ENCODE measurements at regions not wholly inside any gene's neighbourhood (a gene's known extent, or its start where the extent isn't known, plus 50 kb on each side); places are given as distances from the start of the nearest gene placed in this dataset.

GRCh38 chr3:25235466-25235865 is 192.6 kb upstream of the RARB start:
- Histone ChIP-seq H4K20me1 (ENCODE audit: insufficient read depth, low read length) (no peaks in the 10 kb centered on the region), H2AFZ (replicated peaks; ENCODE audit: low read length, poor library complexity) (no peak overlapping the region), H3K27ac (ENCODE audit: insufficient read depth, low read length) (no peak overlapping the region), H2BK120ac (ENCODE audit: low read depth, low read length) (no peak overlapping the region), H2AK9ac (replicated peaks; ENCODE audit: low read depth, low read length, poor library complexity) (no peak overlapping the region), H2BK20ac (ENCODE audit: low read depth, low read length) (no peak overlapping the region), H3K4me2 (ENCODE audit: low read depth, low read length) (no peak overlapping the region), H3K4ac (ENCODE audit: low read depth, low read length) (no peak overlapping the region), H2BK5ac (ENCODE audit: low read depth, low read length, poor library complexity, severe bottlenecking) (no peak overlapping the region), H3K36me3 (ENCODE audit: control insufficient read depth, insufficient read depth, low read length) (no peaks in the 10 kb centered on the region), H3K18ac (ENCODE audit: low read depth, low read length) (no peak overlapping the region), H3K9ac (ENCODE audit: low read depth, low read length) (no peak overlapping the region), H2AK5ac (ENCODE audit: low read depth, low read length) (no peak overlapping the region), H3K4me1 (ENCODE audit: control insufficient read depth, insufficient read depth, low read length) (no peaks in the 10 kb centered on the region), H3K14ac (replicated peaks; ENCODE audit: low read depth, low read length) (no peak overlapping the region), H4K8ac (ENCODE audit: low read depth in 2 of 2, low read length in 2 of 2) (no peak overlapping the region), H3K4me3 (ENCODE audit: insufficient read depth, low read depth, low read length) (no peak overlapping the region), H3K27me3 (ENCODE audit: control insufficient read depth, insufficient read depth, low read length) (no peaks in the 10 kb centered on the region), H3K9me3 (ENCODE audit: control insufficient read depth, insufficient read depth, low read length) (peaks cover 2% of the 10 kb centered on the region; the same call in 1 of the 2 replicates), H3K79me1 (ENCODE audit: low read depth in 1 of 2, low read length in 2 of 2) (no peaks in the 10 kb centered on the region), H2BK15ac (ENCODE audit: low read depth, low read length) (no peak overlapping the region), H4K91ac (ENCODE audit: insufficient read depth, low read depth, low read length) (no peak overlapping the region), H3K23ac (ENCODE audit: low read depth, low read length) (no peak overlapping the region), H4K5ac (ENCODE audit: low read depth, low read length) (no peak overlapping the region), H3K56ac (ENCODE audit: extremely low read depth, insufficient read depth, low read length) (no peak overlapping the region), H3K9me1 (ENCODE audit: insufficient read depth, low read length) (no peaks in the 10 kb centered on the region)
- dilution Hi-C loops (cut with HindIII; ENCODE audit: low sequenced_read_pairs, unreplicated experiment) = no loop called here
- DNase-seq = no peak
- no CpG with 5 or more reads among the region's 2 CpGs for WGBS, 2 experiments (ENCODE audit: extremely low coverage in 2 of 2, insufficient read length in 1 of 2)
- CTCF ChIA-PET = no interaction called here
- in situ Hi-C loops (cut with MboI; ENCODE audit: low sequenced_read_pairs) = no loop called here
- POLR2A ChIA-PET (ENCODE audit: unreplicated experiment) = no interaction called here
- no TSS peak for BruUV-seq (replicated peaks)
- intact Hi-C loops (cut with micrococcal nuclease) = no loop called here
- TF ChIP-seq CEBPB (IDR thresholded peaks at IDR 0.05; ENCODE audit: low read depth, low read length) (no peak), RAD21 (IDR thresholded peaks at IDR 0.05; ENCODE audit: low read length) (no peak), RFX5 (IDR thresholded peaks at IDR 0.05; ENCODE audit: low read depth, low read length) (no peak), USF2 (IDR thresholded peaks at IDR 0.05; ENCODE audit: low read depth, low read length) (no peak), NFE2L2 (IDR thresholded peaks at IDR 0.05; ENCODE audit: low read depth, low read length) (no peak), MAZ (IDR thresholded peaks at IDR 0.05; ENCODE audit: borderline replicate concordance, low read depth, low read length) (no peak), SMC3 (IDR thresholded peaks at IDR 0.05; ENCODE audit: low read depth, low read length) (no peak), MXI1 (IDR thresholded peaks at IDR 0.05; ENCODE audit: borderline replicate concordance, low read depth, low read length) (no peak), FOS (IDR thresholded peaks at IDR 0.05; ENCODE audit: low read depth, low read length) (no peak), RCOR1 (IDR thresholded peaks at IDR 0.05; ENCODE audit: insufficient replicate concordance, low read length) (no peak), MAFK (IDR thresholded peaks at IDR 0.05; ENCODE audit: low read depth, low read length) (no peak), BHLHE40 (IDR thresholded peaks at IDR 0.05; ENCODE audit: low read depth, low read length) (no peak), POLR2A (IDR thresholded peaks at IDR 0.05; ENCODE audit: low read depth, low read length) (no peak), CHD1 (IDR thresholded peaks at IDR 0.05; ENCODE audit: low read depth, low read length) (no peak)
- TF ChIP-seq, protein P1, sequence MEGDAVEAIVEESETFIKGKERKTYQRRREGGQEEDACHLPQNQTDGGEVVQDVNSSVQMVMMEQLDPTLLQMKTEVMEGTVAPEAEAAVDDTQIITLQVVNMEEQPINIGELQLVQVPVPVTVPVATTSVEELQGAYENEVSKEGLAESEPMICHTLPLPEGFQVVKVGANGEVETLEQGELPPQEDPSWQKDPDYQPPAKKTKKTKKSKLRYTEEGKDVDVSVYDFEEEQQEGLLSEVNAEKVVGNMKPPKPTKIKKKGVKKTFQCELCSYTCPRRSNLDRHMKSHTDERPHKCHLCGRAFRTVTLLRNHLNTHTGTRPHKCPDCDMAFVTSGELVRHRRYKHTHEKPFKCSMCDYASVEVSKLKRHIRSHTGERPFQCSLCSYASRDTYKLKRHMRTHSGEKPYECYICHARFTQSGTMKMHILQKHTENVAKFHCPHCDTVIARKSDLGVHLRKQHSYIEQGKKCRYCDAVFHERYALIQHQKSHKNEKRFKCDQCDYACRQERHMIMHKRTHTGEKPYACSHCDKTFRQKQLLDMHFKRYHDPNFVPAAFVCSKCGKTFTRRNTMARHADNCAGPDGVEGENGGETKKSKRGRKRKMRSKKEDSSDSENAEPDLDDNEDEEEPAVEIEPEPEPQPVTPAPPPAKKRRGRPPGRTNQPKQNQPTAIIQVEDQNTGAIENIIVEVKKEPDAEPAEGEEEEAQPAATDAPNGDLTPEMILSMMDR (conservative IDR thresholded peaks at IDR 0.05; ENCODE audit: low read depth, low read length) = no peak
- TF ChIP-seq, protein P2, sequence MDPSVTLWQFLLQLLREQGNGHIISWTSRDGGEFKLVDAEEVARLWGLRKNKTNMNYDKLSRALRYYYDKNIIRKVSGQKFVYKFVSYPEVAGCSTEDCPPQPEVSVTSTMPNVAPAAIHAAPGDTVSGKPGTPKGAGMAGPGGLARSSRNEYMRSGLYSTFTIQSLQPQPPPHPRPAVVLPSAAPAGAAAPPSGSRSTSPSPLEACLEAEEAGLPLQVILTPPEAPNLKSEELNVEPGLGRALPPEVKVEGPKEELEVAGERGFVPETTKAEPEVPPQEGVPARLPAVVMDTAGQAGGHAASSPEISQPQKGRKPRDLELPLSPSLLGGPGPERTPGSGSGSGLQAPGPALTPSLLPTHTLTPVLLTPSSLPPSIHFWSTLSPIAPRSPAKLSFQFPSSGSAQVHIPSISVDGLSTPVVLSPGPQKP (IDR thresholded peaks at IDR 0.05; ENCODE audit: borderline replicate concordance, low read depth, low read length) = no peak
- ATAC-seq (ENCODE audit: low read depth) = no peak
